PC-9 (cell line): ENCODE measurements at regions not wholly inside any gene's neighbourhood (a gene's known extent, or its start where the extent isn't known, plus 50 kb on each side); places are given as distances from the start of the nearest gene placed in this dataset.
A peak's percentile ranks its signal among the peaks of the same experiment; 100 is the strongest.

Experiments used
- BruUV-seq: library from RNA; stranded (reverse); fragments of 400-500 nt; replicated peaks from 2 replicates; lab custom pipeline; 2021; lab: Mats Ljungman, UMichigan
- CTCF ChIA-PET: fragments of 300-600 bp; sonication (Branson Sonifier 250); formaldehyde crosslinking; loops from one replicate; lab custom pipeline; 2022; ENCODE audit warnings: antibody characterized with exemption; lab: Charles Lee
- POLR2A ChIA-PET: fragments of 300-600 bp; sonication (Branson Sonifier 250); formaldehyde crosslinking; loops from one replicate; lab custom pipeline; 2022; ENCODE audit warnings: antibody characterized with exemption; ENCODE audit not compliant: unreplicated experiment; lab: Charles Lee
- DNase-seq, 2 experiments: peaks; one replicate each; pipeline versions ENCODE4 v3.0.0 to v3.0.0-alpha.2; 2015 to 2022; ENCODE audit warnings: mixed read lengths in 1 of 2
- H2AFZ ChIP-seq: fragments of 200-600 bp; sonication (generic); 2 replicates; pipeline ENCODE4 v1.8.1; 2017; ENCODE audit warnings: antibody characterized with exemption
- H3F3A ChIP-seq: fragments of 200-600 bp; sonication (generic); 2 replicates; pipeline ENCODE4 v1.8.1; 2017; ENCODE audit warnings: antibody characterized with exemption, mild to moderate bottlenecking, low read depth; ENCODE audit not compliant: insufficient read depth
- H3K27ac ChIP-seq: fragments of 200-600 bp; sonication (generic); 2 replicates; pipeline ENCODE4 v1.6.1; 2016; ENCODE audit warnings: mixed run types
- H3K27me3 ChIP-seq: fragments of 200-600 bp; sonication (generic); 2 replicates; pipeline ENCODE4 v1.6.1; 2016; ENCODE audit warnings: low read depth, mixed run types; ENCODE audit not compliant: insufficient read depth
- H3K36me3 ChIP-seq: fragments of 200-600 bp; sonication (generic); 2 replicates; pipeline ENCODE4 v1.6.1; 2016; ENCODE audit warnings: low read depth, mixed run types
- H3K4me1 ChIP-seq: fragments of 200-600 bp; sonication (generic); replicated peaks from 2 replicates; pipeline ENCODE4 v1.6.1; 2016; ENCODE audit warnings: mixed run types; ENCODE audit not compliant: insufficient read depth
- H3K4me2 ChIP-seq: fragments of 200-600 bp; sonication (generic); 2 replicates; pipeline ENCODE4 v1.6.1; 2017; ENCODE audit warnings: mixed run types
- H3K4me3 ChIP-seq: fragments of 200-600 bp; sonication (generic); 2 replicates; pipeline ENCODE4 v1.6.1; 2016; ENCODE audit warnings: mixed run types
- H3K79me2 ChIP-seq: fragments of 200-600 bp; sonication (generic); 2 replicates; pipeline ENCODE4 v1.6.1; 2017; ENCODE audit warnings: low read depth, mixed run types
- H3K9me2 ChIP-seq: fragments of 200-600 bp; sonication (generic); 2 replicates; pipeline ENCODE4 v1.8.1; 2017; ENCODE audit warnings: mild to moderate bottlenecking; ENCODE audit not compliant: insufficient read depth
- H3K9me3 ChIP-seq: fragments of 200-600 bp; sonication (generic); 2 replicates; pipeline ENCODE4 v1.8.1; 2016; ENCODE audit warnings: low read depth; ENCODE audit not compliant: insufficient read depth
- H4K20me1 ChIP-seq: fragments of 200-600 bp; sonication (generic); 2 replicates; pipeline ENCODE4 v1.8.1; 2017; ENCODE audit not compliant: insufficient read depth
- CTCF ChIP-seq: fragments of 200-600 bp; sonication (generic); conservative IDR thresholded peaks from 2 replicates; pipeline ENCODE4 v1.6.1; 2017; ENCODE audit warnings: mixed run types, antibody characterized with exemption, mild to moderate bottlenecking, moderate library complexity
- EZH2 ChIP-seq: fragments of 200-600 bp; sonication (generic); IDR thresholded peaks from 2 replicates; pipeline ENCODE4 v1.8.0; 2017; ENCODE audit warnings: antibody characterized with exemption, low read depth
- intact Hi-C: fragments of 100-400 bp; cut with micrococcal nuclease; formaldehyde crosslinking; loops from one replicate; pipeline ENCODE4 v1.10.0; 2022; ENCODE audit not compliant: unreplicated experiment

GRCh38 chr9:109859447-109859846 is 79.4 kb downstream of the PALM2AKAP2 start:
- no peaks in the 10 kb centered on the region for H3F3A ChIP-seq
- TF ChIP-seq CTCF (peak; percentile 55), EZH2 (no peak)
- no peaks in the 10 kb centered on the region for H3K36me3 ChIP-seq
- no peak overlapping the region for H3K4me3 ChIP-seq
- H3K27me3 ChIP-seq: no peaks in the 10 kb centered on the region
- H4K20me1 ChIP-seq: no peaks in the 10 kb centered on the region
- H3K9me3 ChIP-seq: no peaks in the 10 kb centered on the region
- ChIA-PET POLR2A (no interaction called here), CTCF (interaction anchor here (0.6 kb wide), 1 partner anchor 226 kb away, joined by 7 read pairs; no protein-coding TSS in a partner anchor)
- H3K27ac ChIP-seq: no peak overlapping the region
- BruUV-seq: no TSS peak
- intact Hi-C loops: no loop called here
- no peak overlapping the region for H2AFZ ChIP-seq
- DNase-seq: no peak
- no peaks in the 10 kb centered on the region for H3K4me1 ChIP-seq
- no peak overlapping the region for H3K4me2 ChIP-seq
- no peaks in the 10 kb centered on the region for H3K79me2 ChIP-seq
- no peaks in the 10 kb centered on the region for H3K9me2 ChIP-seq

- H3K4me1 ChIP-seq: no peaks in the 10 kb centered on the region
- intact Hi-C loops: no loop called here
- no peaks in the 10 kb centered on the region for H3K9me3 ChIP-seq
- H3K4me3 ChIP-seq: no peak overlapping the region
- H3F3A ChIP-seq: no peaks in the 10 kb centered on the region
- no peak for TF ChIP-seq EZH2
- TF ChIP-seq CTCF: no peak
- H3K79me2 ChIP-seq: no peaks in the 10 kb centered on the region
- H2AFZ ChIP-seq: no peak overlapping the region
- H4K20me1 ChIP-seq: no peaks in the 10 kb centered on the region
- H3K9me2 ChIP-seq: no peaks in the 10 kb centered on the region
- no peak overlapping the region for H3K27ac ChIP-seq
- no TSS peak for BruUV-seq
- ChIA-PET CTCF (no interaction called here), POLR2A (no interaction called here)
- no peaks in the 10 kb centered on the region for H3K27me3 ChIP-seq
- no peaks in the 10 kb centered on the region for H3K36me3 ChIP-seq
- no peak for DNase-seq
- H3K4me2 ChIP-seq: no peak overlapping the region
Observed at GRCh38 chr9:109860521-109860920, 80.5 kb downstream of the PALM2AKAP2 start.

GRCh38 chr9:109861499-109861898 is 81.5 kb downstream of the PALM2AKAP2 start:
- ChIA-PET CTCF (interaction anchor here (0.5 kb wide), 1 partner anchor 42 kb away, joined by 4 read pairs; no protein-coding TSS in a partner anchor), POLR2A (interaction anchor here (0.6 kb wide), 2 partner anchors 11 to 330 kb away, joined by 3 to 4 read pairs; no protein-coding TSS in a partner anchor)
- H3K79me2 ChIP-seq: no peaks in the 10 kb centered on the region

More at GRCh38 chr9:109861499-109861898, 81.5 kb downstream of the PALM2AKAP2 start:
- Histone ChIP-seq H3F3A (no peaks in the 10 kb centered on the region), H3K36me3 (no peaks in the 10 kb centered on the region), H3K9me3 (no peaks in the 10 kb centered on the region), H3K4me2 (no peak overlapping the region), H3K4me1 (no peaks in the 10 kb centered on the region), H3K27me3 (no peaks in the 10 kb centered on the region), H3K9me2 (no peaks in the 10 kb centered on the region), H3K27ac (no peak overlapping the region), H3K4me3 (no peak overlapping the region), H2AFZ (no peak overlapping the region), H4K20me1 (no peaks in the 10 kb centered on the region)
- no TSS peak for BruUV-seq
- TF ChIP-seq EZH2 (no peak), CTCF (no peak)
- DNase-seq: no peak
- intact Hi-C loops: no loop called here
